H1 (cell line): ENCODE measurements at regions not wholly inside any gene's neighbourhood (a gene's known extent, or its start where the extent isn't known, plus 50 kb on each side); places are given as distances from the start of the nearest gene placed in this dataset.

ENCODE experiments used
- EP300 ChIP-seq, 2 experiments: IDR thresholded peaks; 1 replicate in 1 of 2; 2 replicates in 1 of 2; pipeline ENCODE4 v1.6.1; 2011 to 2012; ENCODE audit warnings: low read depth in 2 of 2, low read length in 2 of 2, mild to moderate bottlenecking in 2 of 2, borderline replicate concordance in 1 of 2, inconsistent platforms in 1 of 2, moderate library complexity in 1 of 2

- no peak for TF ChIP-seq EP300 (IDR thresholded peaks at IDR 0.05; ENCODE audit: borderline replicate concordance in 1 of 2, low read depth in 2 of 2, low read length in 2 of 2)
Measured at GRCh38 chr1:13967707-13968106, 267.7 kb downstream of the PRDM2 start (continued).
